CD14-positive monocyte (primary cell): ENCODE measurements at regions not wholly inside any gene's neighbourhood (a gene's known extent, or its start where the extent isn't known, plus 50 kb on each side); places are given as distances from the start of the nearest gene placed in this dataset.
A peak's percentile ranks its signal among the peaks of the same experiment; 100 is the strongest.

Experiments
- DNase-seq, 3 donors: peaks; one replicate each; pipeline ENCODE4 v3.0.0-alpha.2; 2011 to 2022
- H2AFZ ChIP-seq: 2 replicates; pipeline ENCODE4 v1.6.0; 2012; ENCODE audit warnings: mild to moderate bottlenecking, low read depth, low read length, inconsistent platforms; ENCODE audit not compliant: insufficient read depth, poor library complexity, severe bottlenecking
- H3K27ac ChIP-seq, 2 donors: 1 replicate in 1 of 2; 2 replicates in 1 of 2; pipeline ENCODE4 v1.5.1; 2012 to 2013; ENCODE audit warnings: low read length in 2 of 2, control low read depth in 1 of 2, inconsistent platforms in 1 of 2, low read depth in 1 of 2, mild to moderate bottlenecking in 1 of 2
- H3K27me3 ChIP-seq, 2 donors: one replicate each; pipeline versions ENCODE4 v1.6.0 to v1.6.1; 2011 to 2013; ENCODE audit warnings: low read length in 2 of 2; ENCODE audit not compliant: control insufficient read depth in 2 of 2, insufficient read depth in 2 of 2
- H3K36me3 ChIP-seq, 2 donors: replicated peaks in 1 of 2; 1 replicate in 1 of 2; 2 replicates in 1 of 2; pipeline versions ENCODE4 v1.5.1 to v1.6.1; 2012 to 2013; ENCODE audit warnings: low read length in 2 of 2, control low read depth in 1 of 2, inconsistent platforms in 1 of 2, mild to moderate bottlenecking in 1 of 2; ENCODE audit not compliant: insufficient read depth in 2 of 2, control insufficient read depth in 1 of 2
- H3K4me1 ChIP-seq, 2 donors: 1 replicate in 1 of 2; 2 replicates in 1 of 2; pipeline versions ENCODE4 v1.5.1 to v1.6.1; 2012 to 2013; ENCODE audit warnings: low read length in 2 of 2, control low read depth in 1 of 2, inconsistent platforms in 1 of 2, mild to moderate bottlenecking in 1 of 2, moderate library complexity in 1 of 2; ENCODE audit not compliant: insufficient read depth in 2 of 2, control insufficient read depth in 1 of 2
- H3K4me2 ChIP-seq: replicated peaks from 2 replicates; pipeline ENCODE3; 2012; ENCODE audit warnings: low read length, moderate library complexity, mild to moderate bottlenecking; ENCODE audit not compliant: poor library complexity, severe bottlenecking; ENCODE audit errors: extremely low read depth
- H3K4me3 ChIP-seq, 3 experiments: fragments of 200-600 bp in 1 of 3; sonication (generic) in 1 of 3; replicated peaks in 1 of 3; 1 replicate in 2 of 3; 2 replicates in 1 of 3; pipeline ENCODE4 v1.5.1; 2011 to 2013; ENCODE audit warnings: low read length in 3 of 3, mild to moderate bottlenecking in 3 of 3, control low read depth in 2 of 3, low read depth in 2 of 3, inconsistent platforms in 1 of 3, moderate library complexity in 1 of 3
- H3K79me2 ChIP-seq: 2 replicates; pipeline ENCODE4 v1.6.0; 2012; ENCODE audit warnings: mild to moderate bottlenecking, control low read depth, inconsistent platforms, low read length, moderate library complexity; ENCODE audit not compliant: insufficient read depth
- H3K9ac ChIP-seq: 2 replicates; pipeline ENCODE4 v1.6.0; 2017; ENCODE audit warnings: low read length, mild to moderate bottlenecking; ENCODE audit not compliant: insufficient read depth, poor library complexity, severe bottlenecking
- H3K9me3 ChIP-seq, 2 donors: replicated peaks in 1 of 2; 1 replicate in 1 of 2; 2 replicates in 1 of 2; pipeline versions ENCODE4 v1.5.1 to v1.6.1; 2012 to 2013; ENCODE audit warnings: low read length in 2 of 2, control low read depth in 1 of 2; ENCODE audit not compliant: control insufficient read depth in 1 of 2, insufficient read depth in 1 of 2
- H4K20me1 ChIP-seq: 2 replicates; pipeline ENCODE4 v1.6.0; 2012; ENCODE audit warnings: mild to moderate bottlenecking, low read length, control low read depth, moderate library complexity; ENCODE audit not compliant: insufficient read depth
- H3K27ac Mint-ChIP-seq, 7 donors: one replicate each; pipeline ENCODE4 v1.8.0; 2020; ENCODE audit warnings: mild to moderate bottlenecking in 7 of 7, mixed read lengths in 7 of 7, moderate library complexity in 6 of 7, inconsistent platforms in 2 of 7
- H3K27me3 Mint-ChIP-seq, 3 donors: one replicate each; pipeline ENCODE4 v1.8.0; 2021 to 2022; ENCODE audit warnings: low read depth in 3 of 3, mild to moderate bottlenecking in 3 of 3, mixed read lengths in 3 of 3, moderate library complexity in 3 of 3, inconsistent platforms in 1 of 3
- H3K36me3 Mint-ChIP-seq, 2 donors: one replicate each; pipeline ENCODE4 v1.8.0; 2020; ENCODE audit warnings: mixed read lengths in 2 of 2, inconsistent platforms in 1 of 2, mild to moderate bottlenecking in 1 of 2
- H3K4me1 Mint-ChIP-seq: one replicate; pipeline ENCODE4 v1.8.0; 2020; ENCODE audit warnings: mild to moderate bottlenecking, mixed read lengths
- H3K4me3 Mint-ChIP-seq, 2 donors: one replicate each; pipeline ENCODE4 v1.8.0; 2020; ENCODE audit warnings: mild to moderate bottlenecking in 2 of 2, mixed read lengths in 2 of 2, moderate library complexity in 1 of 2
- H3K9me3 Mint-ChIP-seq, 7 donors: one replicate each; pipeline ENCODE4 v1.8.0; 2020 to 2022; ENCODE audit warnings: mixed read lengths in 7 of 7, mild to moderate bottlenecking in 6 of 7, moderate library complexity in 6 of 7, inconsistent platforms in 2 of 7
- CTCF ChIP-seq: fragments of 200-600 bp; IDR thresholded peaks from one replicate; pipeline ENCODE4 v1.8.0; 2022; ENCODE audit warnings: antibody characterized with exemption, mild to moderate bottlenecking
- WGBS: methylation state at CpG from one replicate; pipeline ENCODE4 v1.1.5; 2013; ENCODE audit warnings: missing lambda C conversion rate; ENCODE audit not compliant: insufficient coverage; 5-methylcytosine and 5-hydroxymethylcytosine counted together
- intact Hi-C, 2 donors: fragments of 100-400 bp; cut with micrococcal nuclease; formaldehyde crosslinking; loops; one replicate each; pipeline versions ENCODE4 v1.15.0 to v1.15.1; 2023

- H2AFZ ChIP-seq = no peak overlapping the region
- peak overlapping the region in 1 of 3 experiments; percentile 56 for H3K4me3 ChIP-seq
- WGBS = no CpG with 5 or more reads among the region's 1 CpG
- no peaks in the 10 kb centered on the region for H3K27me3 ChIP-seq
- H3K4me1 ChIP-seq = peaks cover 66 to 71% of the 10 kb centered on the region in 2 donors
- H3K27ac Mint-ChIP-seq = no peak overlapping the region
- H3K27ac ChIP-seq = peak overlapping the region; percentile 25 to 82
- peak; percentile 37 for TF ChIP-seq CTCF
- peak overlapping the region; percentile 65 for H3K4me2 ChIP-seq
- no peaks in the 10 kb centered on the region for H3K9me3 Mint-ChIP-seq
- no peaks in the 10 kb centered on the region for H3K4me1 Mint-ChIP-seq
- peak; percentile 56 to 71 (median 64) for DNase-seq
- no peak overlapping the region for H3K4me3 Mint-ChIP-seq
- no peaks in the 10 kb centered on the region for H3K9me3 ChIP-seq
- intact Hi-C loops = loop anchor here in 1 of 2 donors (5.0 to 10.0 kb wide), 2 partner anchors 520 to 573 kb away; no protein-coding TSS in a partner anchor
- no peaks in the 10 kb centered on the region for H3K79me2 ChIP-seq
- no peak overlapping the region for H3K9ac ChIP-seq
- no peaks in the 10 kb centered on the region for H3K36me3 Mint-ChIP-seq
- H3K36me3 ChIP-seq = no peaks in the 10 kb centered on the region
- H3K27me3 Mint-ChIP-seq = no peaks in the 10 kb centered on the region
- H4K20me1 ChIP-seq = no peaks in the 10 kb centered on the region
These were observed 63.8 kb downstream of the GTPBP8 start for GRCh38 chr3:113054552-113054951.

GRCh38 chr3:113055201-113055600, 64.4 kb downstream of the GTPBP8 start:
- no peaks in the 10 kb centered on the region for H3K79me2 ChIP-seq
- DNase-seq = peak; percentile 49 to 66 (median 66)
- peak overlapping the region; percentile 65 for H3K4me2 ChIP-seq
- no peak overlapping the region for H2AFZ ChIP-seq
- intact Hi-C loops = loop anchor here (5.0 to 10.0 kb wide), 2 partner anchors 520 to 572 kb away; no protein-coding TSS in a partner anchor
- peak overlapping the region in 1 of 3 experiments; percentile 56 for H3K4me3 ChIP-seq
- no peak for TF ChIP-seq CTCF
- Mint-ChIP-seq H3K36me3 (no peaks in the 10 kb centered on the region), H3K27me3 (peaks cover 0 to 1% (median 0%) of the 10 kb centered on the region in 3 donors), H3K4me1 (no peaks in the 10 kb centered on the region), H3K9me3 (peaks cover 0 to under 1% (median 0%) of the 10 kb centered on the region in 7 donors), H3K4me3 (no peak overlapping the region), H3K27ac (no peak overlapping the region)
- no peaks in the 10 kb centered on the region for H3K27me3 ChIP-seq
- H3K4me1 ChIP-seq = peaks cover 66 to 71% of the 10 kb centered on the region in 2 donors
- H3K27ac ChIP-seq = peak overlapping the region in 1 of 2 donors; percentile 82
- no peaks in the 10 kb centered on the region for H4K20me1 ChIP-seq
- H3K9ac ChIP-seq = no peak overlapping the region
- H3K36me3 ChIP-seq = no peaks in the 10 kb centered on the region
- no peaks in the 10 kb centered on the region for H3K9me3 ChIP-seq
